Activated naive CD8-positive, alpha-beta T cell treated with anti-CD3 and anti-CD28 coated beads, Interleukin-2, amount 50 U/mL, for 24 hours (primary cell): ENCODE measurements at regions not wholly inside any gene's neighbourhood (a gene's known extent, or its start where the extent isn't known, plus 50 kb on each side); places are given as distances from the start of the nearest gene placed in this dataset.

Source experiments
- ATAC-seq: fragments of 150-1000 bp; cut with Tn5 transposase; one replicate; pipeline ENCODE4 v1.10.0; 2021
- DNase-seq: peaks from one replicate; pipeline ENCODE4 v3.0.0; 2021
- H3K27ac Mint-ChIP-seq: one replicate; pipeline ENCODE4 v1.8.0; 2021; ENCODE audit warnings: mild to moderate bottlenecking, mixed read lengths
- H3K27me3 Mint-ChIP-seq: one replicate; pipeline ENCODE4 v1.8.0; 2021; ENCODE audit warnings: mixed read lengths
- H3K36me3 Mint-ChIP-seq: one replicate; pipeline ENCODE4 v1.8.0; 2021; ENCODE audit warnings: low read depth, mixed read lengths
- H3K4me1 Mint-ChIP-seq: one replicate; pipeline ENCODE4 v1.8.0; 2021; ENCODE audit warnings: mixed read lengths
- H3K4me3 Mint-ChIP-seq: one replicate; pipeline ENCODE4 v1.8.0; 2021; ENCODE audit warnings: mild to moderate bottlenecking, moderate library complexity, mixed read lengths
- H3K9me3 Mint-ChIP-seq: one replicate; pipeline ENCODE4 v1.8.0; 2021; ENCODE audit warnings: mixed read lengths

DNA sequence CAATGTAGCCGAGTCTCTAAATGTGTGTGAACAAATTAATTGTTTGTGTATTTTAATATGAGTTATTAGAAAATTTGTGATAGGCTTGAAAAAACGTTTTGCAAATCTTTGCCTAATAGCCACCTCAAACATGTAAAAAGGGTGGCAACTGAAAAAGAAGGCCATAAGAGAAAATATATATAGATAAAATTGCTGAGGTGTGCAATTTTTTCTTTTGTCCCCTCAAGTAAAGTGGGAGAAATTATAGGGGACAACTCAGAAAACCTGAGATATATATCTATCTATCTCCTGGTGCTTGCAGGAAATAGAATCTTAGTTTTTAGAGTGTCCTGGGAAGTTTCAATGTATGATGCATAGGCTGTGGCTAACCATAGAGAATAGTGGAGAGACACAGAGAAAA is 201.4 kb upstream of the LRP1B start:
- H3K4me3 Mint-ChIP-seq = no peak overlapping the region
- H3K4me1 Mint-ChIP-seq = no peaks in the 10 kb centered on the region
- no peak for DNase-seq
- H3K27ac Mint-ChIP-seq = no peak overlapping the region
- H3K36me3 Mint-ChIP-seq = no peaks in the 10 kb centered on the region
- peaks cover 4% of the 10 kb centered on the region for H3K9me3 Mint-ChIP-seq
- H3K27me3 Mint-ChIP-seq = no peaks in the 10 kb centered on the region
- no peak for ATAC-seq

DNA sequence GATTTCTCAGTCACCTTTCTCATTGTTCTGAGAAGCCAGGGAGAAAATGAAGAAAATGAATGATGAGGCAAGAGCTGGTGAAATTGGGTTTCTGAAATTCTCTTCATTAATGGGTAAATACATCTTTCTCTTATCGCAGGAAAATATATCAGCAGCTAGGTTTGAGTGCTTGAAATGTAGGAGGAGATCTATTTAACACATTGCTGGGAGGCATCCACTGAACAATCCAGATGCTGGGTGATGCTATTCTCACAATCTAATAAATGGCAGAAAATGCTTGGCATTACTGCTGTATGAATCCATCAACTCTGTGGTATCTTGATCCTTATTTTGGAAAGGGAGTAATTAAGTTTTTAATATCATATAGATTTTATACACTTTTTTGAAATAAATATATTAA is 199.6 kb upstream of the LRP1B start:
- no peaks in the 10 kb centered on the region for H3K9me3 Mint-ChIP-seq
- H3K4me3 Mint-ChIP-seq = no peak overlapping the region
- no peak overlapping the region for H3K27ac Mint-ChIP-seq
- no peaks in the 10 kb centered on the region for H3K27me3 Mint-ChIP-seq
- no peaks in the 10 kb centered on the region for H3K4me1 Mint-ChIP-seq
- H3K36me3 Mint-ChIP-seq = no peaks in the 10 kb centered on the region
- ATAC-seq = no peak
- no peak for DNase-seq

DNA sequence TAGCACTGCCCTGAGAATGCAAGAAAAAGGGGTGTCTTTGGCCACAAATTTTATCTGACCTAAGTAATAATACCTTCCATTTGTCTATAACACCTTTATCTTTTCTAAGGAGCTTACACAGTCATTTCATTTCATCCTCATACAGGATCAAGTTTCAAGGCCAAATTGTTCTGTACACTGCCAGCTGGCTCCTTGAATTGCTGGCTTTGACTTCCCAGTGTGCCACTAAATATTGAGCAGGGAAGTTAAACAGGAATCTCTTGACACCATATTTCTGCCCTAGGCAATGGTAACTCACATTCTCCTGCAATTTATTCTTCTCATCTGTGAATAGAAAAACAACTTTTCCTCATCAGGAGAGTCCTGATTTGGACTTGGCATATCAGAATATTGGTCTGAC is 195.1 kb upstream of the LRP1B start:
- ATAC-seq = no peak
- no peak for DNase-seq
- H3K27me3 Mint-ChIP-seq = no peaks in the 10 kb centered on the region
- H3K36me3 Mint-ChIP-seq = no peaks in the 10 kb centered on the region
- H3K4me1 Mint-ChIP-seq = no peaks in the 10 kb centered on the region
- H3K4me3 Mint-ChIP-seq = no peak overlapping the region
- no peaks in the 10 kb centered on the region for H3K9me3 Mint-ChIP-seq
- no peak overlapping the region for H3K27ac Mint-ChIP-seq

DNA sequence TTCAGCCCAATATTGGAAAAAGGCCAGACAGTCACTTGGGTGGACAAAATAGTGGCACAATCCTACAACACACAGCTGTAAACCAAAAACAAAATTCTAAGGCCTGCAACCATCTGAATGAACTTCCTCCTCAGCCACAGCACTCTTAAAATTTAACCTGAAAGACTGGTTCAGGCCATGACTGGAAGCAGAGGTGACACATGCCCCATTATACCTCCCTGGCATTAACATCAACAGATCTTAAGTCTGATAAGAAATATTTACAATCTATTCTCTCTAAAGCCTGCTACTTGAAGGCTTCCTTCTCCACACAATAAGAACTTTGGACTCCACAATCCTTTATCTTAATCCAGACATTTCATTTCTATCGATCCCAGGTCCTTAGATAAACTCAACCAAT is 192.4 kb upstream of the LRP1B start:
- H3K4me3 Mint-ChIP-seq = no peak overlapping the region
- H3K27ac Mint-ChIP-seq = no peak overlapping the region
- H3K4me1 Mint-ChIP-seq = no peaks in the 10 kb centered on the region
- no peak for ATAC-seq
- H3K27me3 Mint-ChIP-seq = no peaks in the 10 kb centered on the region
- no peaks in the 10 kb centered on the region for H3K36me3 Mint-ChIP-seq
- H3K9me3 Mint-ChIP-seq = peaks cover 8% of the 10 kb centered on the region
- no peak for DNase-seq

DNA sequence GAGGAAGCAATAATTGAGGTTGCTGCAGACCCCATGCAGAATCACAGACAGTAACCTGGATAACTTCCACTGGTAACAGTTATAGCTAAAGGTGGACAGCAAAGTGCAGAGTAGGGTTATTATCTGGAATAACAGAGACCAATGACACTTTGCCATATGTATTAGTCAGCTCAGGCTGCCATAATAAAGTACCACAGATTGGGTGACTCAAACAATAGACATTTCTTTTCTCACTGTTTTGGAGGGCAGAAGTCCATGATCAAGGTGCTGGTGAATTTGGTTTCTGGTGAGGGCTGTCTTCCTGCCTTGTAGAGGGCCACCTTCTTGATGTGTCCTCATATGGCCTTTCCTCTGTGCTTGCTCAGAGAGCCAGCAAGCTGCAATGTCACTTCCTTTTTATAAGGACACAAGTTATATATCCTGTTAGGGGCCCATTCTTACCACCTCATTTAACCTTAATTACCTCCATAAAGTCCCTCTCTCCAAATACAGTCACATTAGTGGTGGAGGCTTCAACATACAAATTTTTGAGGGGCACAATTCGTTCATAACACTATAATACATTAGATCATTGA is 191.0 kb upstream of the LRP1B start:
- DNase-seq (no peak), ATAC-seq (no peak)
- Mint-ChIP-seq H3K27me3 (no peaks in the 10 kb centered on the region), H3K4me3 (no peak overlapping the region), H3K27ac (no peak overlapping the region), H3K4me1 (no peaks in the 10 kb centered on the region), H3K36me3 (no peaks in the 10 kb centered on the region), H3K9me3 (peaks cover 8% of the 10 kb centered on the region)

DNA sequence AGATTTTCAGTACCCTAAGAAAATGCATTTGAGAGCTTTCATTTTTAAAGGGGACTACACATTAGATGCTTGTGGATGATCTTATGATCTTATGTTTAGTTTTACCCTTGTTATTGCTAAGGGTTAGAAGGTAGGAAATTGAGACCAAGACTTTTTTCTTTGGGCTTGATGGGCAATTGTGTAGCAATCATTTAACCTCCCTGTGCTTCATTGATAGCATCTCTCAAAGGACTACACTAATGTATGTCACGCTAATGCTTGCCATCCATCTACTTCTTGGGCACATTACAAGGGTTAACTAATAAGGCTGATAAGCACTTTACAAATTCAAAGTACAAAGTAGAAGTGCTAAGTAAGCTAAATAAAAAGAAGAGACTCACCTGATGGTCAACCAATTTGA is 189.3 kb upstream of the LRP1B start:
- Mint-ChIP-seq H3K4me1 (no peaks in the 10 kb centered on the region), H3K27me3 (no peaks in the 10 kb centered on the region), H3K9me3 (peaks cover 18% of the 10 kb centered on the region)

DNA sequence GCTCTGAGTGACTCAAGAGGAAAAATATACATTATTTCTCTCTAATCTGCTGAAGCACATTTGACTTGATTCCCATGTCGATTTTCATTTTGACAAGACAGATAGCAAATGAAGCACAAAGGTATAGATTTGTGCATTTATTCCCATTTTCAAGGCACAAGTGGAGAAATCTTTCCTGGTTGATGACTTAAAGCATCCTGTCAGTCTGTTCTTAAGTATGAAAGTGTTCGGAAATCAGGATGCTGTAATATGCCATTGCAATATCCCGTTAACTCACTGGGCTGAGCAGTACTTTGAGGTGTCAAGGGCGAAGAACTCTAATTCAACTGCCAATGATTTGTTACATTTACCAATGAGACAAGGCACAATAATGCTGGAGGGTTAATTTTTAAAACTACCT is 185.2 kb upstream of the LRP1B start:
- no peak for DNase-seq
- no peaks in the 10 kb centered on the region for H3K36me3 Mint-ChIP-seq
- no peak for ATAC-seq
- H3K27ac Mint-ChIP-seq = no peak overlapping the region
- H3K4me1 Mint-ChIP-seq = no peaks in the 10 kb centered on the region
- no peaks in the 10 kb centered on the region for H3K27me3 Mint-ChIP-seq
- H3K9me3 Mint-ChIP-seq = peaks cover 28% of the 10 kb centered on the region
- H3K4me3 Mint-ChIP-seq = no peak overlapping the region

More for the DNA sequence above, 189.3 kb upstream of the LRP1B start:
- no peak overlapping the region for H3K27ac Mint-ChIP-seq
- H3K4me3 Mint-ChIP-seq = no peak overlapping the region
- no peaks in the 10 kb centered on the region for H3K36me3 Mint-ChIP-seq
- DNase-seq = no peak
- no peak for ATAC-seq

DNA sequence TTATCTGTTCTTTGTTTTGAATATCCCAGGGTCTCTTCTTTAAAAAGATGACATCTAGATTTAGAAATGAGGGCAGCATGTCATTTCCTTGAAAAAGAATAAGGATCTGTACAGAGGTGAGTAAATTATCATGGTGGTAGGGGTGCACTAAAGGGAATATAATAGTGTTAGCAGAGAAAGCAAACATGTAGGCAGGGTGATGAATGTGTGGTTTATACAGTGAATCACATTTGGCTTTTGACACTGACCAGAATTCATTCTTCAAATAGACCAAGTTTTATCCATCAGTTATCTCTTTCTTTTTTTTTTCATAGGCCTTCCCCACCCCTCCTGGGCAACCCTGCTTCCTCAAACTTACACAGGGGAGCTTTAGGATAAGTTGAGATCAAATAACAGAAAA is 184.5 kb upstream of the LRP1B start:
- no peak for ATAC-seq
- H3K36me3 Mint-ChIP-seq = no peaks in the 10 kb centered on the region
- DNase-seq = no peak
- no peaks in the 10 kb centered on the region for H3K4me1 Mint-ChIP-seq
- no peak overlapping the region for H3K27ac Mint-ChIP-seq
- peaks cover 34% of the 10 kb centered on the region for H3K9me3 Mint-ChIP-seq
- H3K4me3 Mint-ChIP-seq = no peak overlapping the region
- H3K27me3 Mint-ChIP-seq = no peaks in the 10 kb centered on the region

DNA sequence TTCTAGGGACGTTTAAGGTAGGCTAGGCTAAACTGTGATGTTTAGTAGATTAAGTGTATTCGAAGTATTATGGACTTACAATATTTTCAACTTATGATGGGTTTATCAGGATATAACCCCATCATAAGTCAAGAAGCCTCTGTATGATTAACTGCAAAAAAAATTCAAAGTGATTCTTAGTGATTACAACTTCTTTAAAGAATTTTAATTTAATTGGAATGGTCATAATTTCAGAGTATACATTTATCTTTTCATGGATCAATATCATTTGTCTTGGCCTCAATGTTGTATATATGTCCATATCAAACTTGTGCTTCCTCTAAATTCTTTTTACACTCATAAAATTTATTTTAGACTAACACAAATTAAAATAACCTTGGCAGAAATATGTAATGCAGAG is 183.3 kb upstream of the LRP1B start:
- ATAC-seq = no peak
- no peaks in the 10 kb centered on the region for H3K27me3 Mint-ChIP-seq

DNA sequence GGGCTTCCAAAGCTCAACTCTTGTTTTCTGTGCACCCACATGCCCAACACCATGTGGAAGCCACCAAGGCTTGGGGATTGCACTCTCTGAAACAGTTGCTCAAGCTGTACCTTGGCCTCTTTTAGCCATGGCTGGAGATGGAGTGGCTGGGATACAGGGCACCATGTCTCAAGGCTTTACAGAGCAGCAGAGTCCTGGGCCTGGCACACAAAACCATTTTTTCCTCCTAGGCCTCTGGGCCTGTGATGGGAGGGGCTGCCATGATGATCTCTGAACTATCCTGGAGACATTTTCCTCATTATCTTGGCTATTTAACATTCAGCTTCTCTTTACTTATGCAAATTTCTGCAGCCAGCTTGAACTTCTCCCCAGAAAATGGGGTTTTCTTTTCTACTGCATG is 179.7 kb upstream of the LRP1B start:
- no peaks in the 10 kb centered on the region for H3K4me1 Mint-ChIP-seq
- DNase-seq = no peak
- H3K4me3 Mint-ChIP-seq = no peak overlapping the region
- H3K27ac Mint-ChIP-seq = no peak overlapping the region
- peaks cover 24% of the 10 kb centered on the region for H3K9me3 Mint-ChIP-seq
- ATAC-seq = no peak
- H3K36me3 Mint-ChIP-seq = no peaks in the 10 kb centered on the region
- H3K27me3 Mint-ChIP-seq = no peaks in the 10 kb centered on the region

More for the DNA sequence above, 183.3 kb upstream of the LRP1B start:
- no peaks in the 10 kb centered on the region for H3K4me1 Mint-ChIP-seq
- H3K36me3 Mint-ChIP-seq = no peaks in the 10 kb centered on the region
- H3K4me3 Mint-ChIP-seq = no peak overlapping the region
- H3K27ac Mint-ChIP-seq = no peak overlapping the region
- DNase-seq = no peak
- H3K9me3 Mint-ChIP-seq = peaks cover 26% of the 10 kb centered on the region

DNA sequence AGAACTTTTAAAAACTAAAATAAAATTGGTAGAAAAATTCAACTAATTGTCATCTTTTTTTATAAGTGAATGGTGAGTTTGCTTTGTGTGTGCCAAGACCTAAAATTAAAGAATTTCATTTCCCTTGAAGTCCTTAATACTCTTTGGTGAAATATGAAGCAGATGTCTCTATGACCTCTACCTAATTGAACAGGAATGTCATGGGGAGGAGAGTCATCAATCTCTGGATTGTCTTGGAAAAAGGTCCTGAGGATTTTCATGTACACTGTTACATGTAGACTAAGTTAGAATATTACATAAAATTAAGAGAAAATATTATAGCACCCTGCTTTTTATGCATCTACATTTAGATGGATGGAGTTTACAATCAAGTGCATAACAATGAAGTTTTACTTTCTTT is 177.9 kb upstream of the LRP1B start:
- ATAC-seq = no peak
- DNase-seq = no peak
- Mint-ChIP-seq H3K4me1 (no peaks in the 10 kb centered on the region), H3K9me3 (peaks cover 23% of the 10 kb centered on the region), H3K4me3 (no peak overlapping the region), H3K27me3 (no peaks in the 10 kb centered on the region), H3K36me3 (no peaks in the 10 kb centered on the region), H3K27ac (no peak overlapping the region)

DNA sequence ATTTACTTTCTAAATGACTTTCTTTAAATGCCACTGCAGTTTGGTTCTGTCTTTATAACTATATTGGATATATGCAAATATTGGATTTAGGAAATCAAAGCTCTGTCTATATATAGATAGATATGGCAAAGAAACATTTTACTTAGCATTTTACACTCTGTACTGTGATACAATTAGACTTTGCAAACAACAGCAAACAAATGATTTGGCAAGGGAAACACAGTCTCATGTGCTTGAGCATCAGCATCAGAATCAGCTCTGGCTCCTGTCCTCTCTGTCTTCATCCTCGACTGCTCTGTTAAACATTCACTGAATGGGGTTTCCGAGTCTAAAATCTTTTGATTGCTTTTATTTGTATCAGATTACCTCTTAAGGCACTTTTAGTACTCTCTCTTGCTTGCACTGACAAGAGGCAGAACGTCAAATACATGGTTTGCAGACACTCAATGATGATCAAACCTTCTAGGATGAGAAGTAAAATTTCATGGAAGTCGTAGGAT is 176.8 kb upstream of the LRP1B start:
- H3K4me3 Mint-ChIP-seq = no peak overlapping the region
- H3K27ac Mint-ChIP-seq = no peak overlapping the region
- H3K4me1 Mint-ChIP-seq = no peaks in the 10 kb centered on the region
- no peak for ATAC-seq
- peaks cover 19% of the 10 kb centered on the region for H3K9me3 Mint-ChIP-seq
- DNase-seq = no peak
- no peaks in the 10 kb centered on the region for H3K27me3 Mint-ChIP-seq
- no peaks in the 10 kb centered on the region for H3K36me3 Mint-ChIP-seq

DNA sequence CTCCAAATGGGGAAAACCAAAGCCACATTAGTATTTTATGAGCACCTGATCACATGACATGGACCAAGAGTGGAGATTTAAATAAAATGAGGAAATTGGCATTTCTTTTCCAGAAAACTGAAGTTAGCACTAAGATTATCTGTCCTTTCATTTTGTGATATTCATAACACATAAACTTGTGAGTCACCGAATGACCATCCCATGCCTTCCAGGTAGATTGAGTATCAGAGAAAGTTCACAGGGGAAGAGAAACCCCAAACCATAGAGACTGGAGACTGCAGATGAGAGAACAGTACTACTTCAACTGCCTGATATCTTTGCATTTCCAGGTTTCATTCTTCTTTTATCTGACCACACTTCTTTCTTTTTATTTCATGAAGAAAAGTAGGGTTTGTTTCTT is 176.3 kb upstream of the LRP1B start:
- H3K36me3 Mint-ChIP-seq = no peaks in the 10 kb centered on the region
- DNase-seq (no peak), ATAC-seq (no peak)
- no peaks in the 10 kb centered on the region for H3K4me1 Mint-ChIP-seq
- no peak overlapping the region for H3K27ac Mint-ChIP-seq
- H3K4me3 Mint-ChIP-seq = no peak overlapping the region
- peaks cover 19% of the 10 kb centered on the region for H3K9me3 Mint-ChIP-seq
- no peaks in the 10 kb centered on the region for H3K27me3 Mint-ChIP-seq

DNA sequence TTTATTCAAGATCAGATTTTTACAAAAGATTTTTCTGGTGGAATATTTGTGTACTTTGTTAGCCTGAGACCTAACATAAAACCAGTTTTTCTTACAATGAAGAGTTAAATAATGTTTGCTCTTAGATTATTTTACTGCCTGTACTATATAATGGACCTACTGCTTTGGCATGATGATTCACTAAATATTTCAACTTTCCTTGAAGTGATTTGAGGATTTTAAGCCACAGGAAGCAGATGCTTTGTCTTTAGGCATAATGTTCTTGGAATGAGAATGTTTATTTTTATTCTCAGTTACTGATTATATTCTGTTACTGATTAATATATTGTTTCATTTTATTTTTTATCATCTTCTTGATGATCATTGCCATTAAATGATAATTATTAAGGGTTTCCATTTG is 175.3 kb upstream of the LRP1B start:
- peaks cover 17% of the 10 kb centered on the region for H3K9me3 Mint-ChIP-seq
- no peak overlapping the region for H3K27ac Mint-ChIP-seq
- no peaks in the 10 kb centered on the region for H3K36me3 Mint-ChIP-seq
- no peak overlapping the region for H3K4me3 Mint-ChIP-seq
- no peaks in the 10 kb centered on the region for H3K4me1 Mint-ChIP-seq
- no peak for DNase-seq
- no peaks in the 10 kb centered on the region for H3K27me3 Mint-ChIP-seq
- ATAC-seq = no peak

DNA sequence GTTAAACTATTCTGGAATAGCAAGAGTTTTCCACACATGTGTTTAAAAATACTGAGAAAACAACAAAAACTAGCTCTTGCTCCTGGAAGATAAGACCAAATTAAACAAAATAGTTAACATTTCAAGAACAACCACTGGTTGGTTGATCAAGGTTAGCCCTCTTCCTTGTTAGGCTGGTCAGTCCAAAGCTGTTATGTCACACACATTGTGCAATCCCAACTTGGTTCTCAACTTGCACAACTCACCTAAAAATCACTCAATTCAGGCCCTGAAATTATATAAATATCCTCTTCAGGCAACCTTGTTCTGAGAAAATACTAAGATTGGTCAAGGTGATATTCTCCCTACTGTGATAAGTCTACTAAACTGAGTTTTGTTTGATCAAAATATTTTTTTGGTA is 169.7 kb upstream of the LRP1B start:
- Mint-ChIP-seq H3K4me3 (no peak overlapping the region), H3K27me3 (no peaks in the 10 kb centered on the region), H3K27ac (no peak overlapping the region), H3K9me3 (peaks cover 5% of the 10 kb centered on the region), H3K36me3 (no peaks in the 10 kb centered on the region), H3K4me1 (no peaks in the 10 kb centered on the region)
- DNase-seq (no peak), ATAC-seq (no peak)

DNA sequence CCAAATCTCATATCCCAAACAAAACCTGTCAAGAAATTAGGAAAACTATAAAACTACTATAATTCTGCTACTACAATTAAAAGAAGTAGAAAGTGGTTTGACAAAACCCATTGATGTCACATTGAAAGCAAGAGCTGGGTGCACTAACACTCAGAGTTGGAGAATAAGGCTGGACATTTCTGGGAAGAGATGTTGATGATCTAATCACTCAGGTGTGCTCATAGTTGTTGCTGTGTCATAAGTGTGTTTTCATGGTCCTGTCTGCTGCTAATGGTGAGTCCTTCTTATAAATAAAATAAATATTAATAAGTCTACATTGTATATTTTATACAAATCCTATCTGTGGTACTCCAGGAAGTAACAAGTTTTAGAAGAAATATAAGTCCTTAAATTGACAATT is 168.2 kb upstream of the LRP1B start:
- Mint-ChIP-seq H3K9me3 (no peaks in the 10 kb centered on the region), H3K27me3 (no peaks in the 10 kb centered on the region), H3K4me1 (no peaks in the 10 kb centered on the region), H3K36me3 (no peaks in the 10 kb centered on the region), H3K4me3 (no peak overlapping the region), H3K27ac (no peak overlapping the region)
- ATAC-seq (no peak), DNase-seq (no peak)
